Vagina (tissue), 2 donors: ENCODE measurements at regions not wholly inside any gene's neighbourhood (a gene's known extent, or its start where the extent isn't known, plus 50 kb on each side); places are given as distances from the start of the nearest gene placed in this dataset.

ENCODE experiments used
- DNase-seq, 2 donors: peaks; one replicate each; pipeline ENCODE4 v3.0.0-alpha.2; 2017; ENCODE audit errors: extremely low spot score in 2 of 2
- H3K27ac ChIP-seq: fragments of 200-600 bp; sonication (generic); one replicate; pipeline ENCODE4 v1.5.1; 2019
- H3K27me3 ChIP-seq: fragments of 200-600 bp; sonication (generic); one replicate; pipeline ENCODE4 v1.5.1; 2019
- H3K36me3 ChIP-seq, 2 donors: fragments of 200-600 bp; sonication (generic); one replicate each; pipeline ENCODE4 v1.5.1; 2017 to 2019
- H3K4me1 ChIP-seq: fragments of 200-600 bp; sonication (generic); one replicate; pipeline ENCODE4 v1.5.1; 2019
- H3K4me3 ChIP-seq, 2 donors: fragments of 200-600 bp; sonication (generic); 1 replicate in 1 of 2; 2 replicates in 1 of 2; pipeline ENCODE4 v1.5.1; 2016 to 2019
- H3K9me3 ChIP-seq: fragments of 200-600 bp; sonication (generic); one replicate; pipeline ENCODE4 v1.5.1; 2019
- POLR2A ChIP-seq, 2 donors: fragments of 450-650 bp; IDR thresholded peaks; one replicate each; pipeline ENCODE4 v1.6.1; 2017; ENCODE audit warnings: antibody characterized with exemption in 2 of 2, mild to moderate bottlenecking in 2 of 2, moderate library complexity in 2 of 2
- POLR2AphosphoS5 ChIP-seq, 2 donors: sonication (generic); formaldehyde crosslinking; IDR thresholded peaks; one replicate each; pipeline ENCODE4 v1.9.0; 2017; ENCODE audit warnings: antibody characterized with exemption in 2 of 2, mild to moderate bottlenecking in 2 of 2, low read depth in 1 of 2; ENCODE audit not compliant: insufficient read depth in 1 of 2
- intact Hi-C: fragments of 100-400 bp; cut with DNase I; formaldehyde crosslinking; loops from one replicate; pipeline ENCODE4 v1.15.1; 2023
- TF ChIP-seq, protein P1 (sequence below), 3 experiments: fragments of 450-650 bp in 2 of 3; fragments of 200-600 bp in 1 of 3; sonication (generic) in 1 of 3; IDR thresholded peaks; one replicate each; pipeline ENCODE4 v1.5.1; 2017 to 2019; ENCODE audit warnings: antibody characterized with exemption in 3 of 3, mild to moderate bottlenecking in 2 of 3, moderate library complexity in 2 of 3

DNA sequence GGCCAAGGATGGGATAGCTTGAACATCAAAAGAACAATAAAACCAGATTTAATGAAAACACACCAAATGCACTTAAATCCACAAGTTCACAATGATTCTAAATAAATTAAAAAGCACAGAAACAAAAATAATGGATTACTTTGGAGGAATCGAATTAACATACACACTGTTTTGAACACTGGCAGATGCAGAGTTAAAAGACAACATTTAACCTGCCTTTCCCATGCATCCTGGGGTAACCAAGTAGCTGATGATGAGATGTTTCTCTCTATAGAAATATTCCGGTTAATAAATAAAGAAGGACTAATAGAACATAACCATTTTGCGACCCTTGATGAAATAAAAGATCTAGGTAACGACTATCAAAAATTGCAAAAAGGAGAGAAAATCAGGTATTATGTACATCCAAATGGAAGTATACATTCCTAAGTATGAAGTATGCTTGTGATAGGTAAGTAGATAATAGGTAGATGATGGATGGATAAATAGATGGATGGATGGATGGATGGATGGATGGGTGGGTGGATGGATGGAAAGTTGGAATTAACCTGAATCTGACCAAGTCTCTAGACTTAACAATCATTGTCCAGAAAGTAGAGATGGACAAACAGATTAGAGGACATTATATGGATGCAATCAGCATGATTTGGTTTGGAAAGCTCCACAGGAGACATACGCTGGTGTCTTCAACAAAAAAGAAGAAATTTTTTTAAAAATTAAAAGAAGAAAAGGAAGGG is 57.4 kb upstream of the MYCN start:
- Histone ChIP-seq H3K4me1 (no peaks in the 10 kb centered on the region), H3K36me3 (no peaks in the 10 kb centered on the region), H3K27me3 (no peaks in the 10 kb centered on the region), H3K4me3 (no peak overlapping the region), H3K9me3 (no peaks in the 10 kb centered on the region), H3K27ac (no peak overlapping the region)
- no peak for DNase-seq
- intact Hi-C loops, result no loop called here
- TF ChIP-seq, protein P1, sequence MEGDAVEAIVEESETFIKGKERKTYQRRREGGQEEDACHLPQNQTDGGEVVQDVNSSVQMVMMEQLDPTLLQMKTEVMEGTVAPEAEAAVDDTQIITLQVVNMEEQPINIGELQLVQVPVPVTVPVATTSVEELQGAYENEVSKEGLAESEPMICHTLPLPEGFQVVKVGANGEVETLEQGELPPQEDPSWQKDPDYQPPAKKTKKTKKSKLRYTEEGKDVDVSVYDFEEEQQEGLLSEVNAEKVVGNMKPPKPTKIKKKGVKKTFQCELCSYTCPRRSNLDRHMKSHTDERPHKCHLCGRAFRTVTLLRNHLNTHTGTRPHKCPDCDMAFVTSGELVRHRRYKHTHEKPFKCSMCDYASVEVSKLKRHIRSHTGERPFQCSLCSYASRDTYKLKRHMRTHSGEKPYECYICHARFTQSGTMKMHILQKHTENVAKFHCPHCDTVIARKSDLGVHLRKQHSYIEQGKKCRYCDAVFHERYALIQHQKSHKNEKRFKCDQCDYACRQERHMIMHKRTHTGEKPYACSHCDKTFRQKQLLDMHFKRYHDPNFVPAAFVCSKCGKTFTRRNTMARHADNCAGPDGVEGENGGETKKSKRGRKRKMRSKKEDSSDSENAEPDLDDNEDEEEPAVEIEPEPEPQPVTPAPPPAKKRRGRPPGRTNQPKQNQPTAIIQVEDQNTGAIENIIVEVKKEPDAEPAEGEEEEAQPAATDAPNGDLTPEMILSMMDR (IDR thresholded peaks at IDR 0.05), result no peak
- TF ChIP-seq POLR2A (IDR thresholded peaks at IDR 0.05) (no peak), POLR2AphosphoS5 (IDR thresholded peaks at IDR 0.05; ENCODE audit: insufficient read depth in 1 of 2, low read depth in 1 of 2) (no peak)

DNA sequence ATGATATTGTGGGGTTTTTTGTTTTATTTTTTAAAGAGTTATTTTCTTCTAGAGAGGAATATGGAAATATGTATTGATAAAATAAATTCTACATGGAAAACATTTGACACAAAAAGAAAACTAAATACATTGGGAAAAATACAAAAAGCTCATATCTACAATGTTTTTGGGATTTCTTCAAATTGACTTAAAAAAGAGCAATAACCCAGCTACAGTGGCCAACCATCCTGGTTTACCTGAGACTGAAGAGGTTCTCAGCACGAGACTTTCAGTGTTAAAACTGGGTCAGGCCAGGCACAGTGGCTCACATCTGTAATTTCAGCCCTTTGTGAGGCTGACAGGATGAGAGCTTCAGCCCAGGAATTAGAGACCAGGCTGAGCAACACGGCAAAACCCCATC is 56.7 kb upstream of the MYCN start:
- Histone ChIP-seq H3K36me3 (no peaks in the 10 kb centered on the region), H3K4me3 (no peak overlapping the region)
- intact Hi-C loops, result no loop called here

DNA sequence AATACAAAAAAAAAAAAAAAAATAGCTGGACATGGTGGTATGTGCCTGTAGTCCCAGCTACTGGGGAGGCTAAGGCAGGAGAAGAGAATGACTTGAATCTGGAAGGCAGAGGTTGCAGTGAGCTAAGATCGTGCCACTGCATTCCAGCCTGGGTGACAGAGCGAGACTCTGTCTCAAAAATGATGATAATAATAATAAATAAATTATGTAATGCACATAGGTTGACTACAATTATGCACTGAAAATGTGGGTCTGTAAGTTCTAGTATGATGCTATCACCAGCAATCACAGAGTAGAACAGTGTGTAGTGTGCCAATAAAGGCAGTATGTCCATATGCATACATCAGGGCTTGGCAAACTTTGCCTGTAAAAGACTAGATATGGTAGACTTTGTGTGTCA is 55.6 kb upstream of the MYCN start:
- Histone ChIP-seq H3K27ac (no peak overlapping the region), H3K4me1 (no peaks in the 10 kb centered on the region)
- intact Hi-C loops, result no loop called here

More for the DNA sequence above, 56.7 kb upstream of the MYCN start:
- TF ChIP-seq, protein P1 (IDR thresholded peaks at IDR 0.05), result no peak
- TF ChIP-seq POLR2A (IDR thresholded peaks at IDR 0.05), result no peak
- no peak for TF ChIP-seq POLR2AphosphoS5 (IDR thresholded peaks at IDR 0.05; ENCODE audit: insufficient read depth in 1 of 2, low read depth in 1 of 2)
- Histone ChIP-seq H3K27me3 (no peaks in the 10 kb centered on the region), H3K4me1 (no peaks in the 10 kb centered on the region), H3K27ac (no peak overlapping the region), H3K9me3 (no peaks in the 10 kb centered on the region)
- no peak for DNase-seq

DNA sequence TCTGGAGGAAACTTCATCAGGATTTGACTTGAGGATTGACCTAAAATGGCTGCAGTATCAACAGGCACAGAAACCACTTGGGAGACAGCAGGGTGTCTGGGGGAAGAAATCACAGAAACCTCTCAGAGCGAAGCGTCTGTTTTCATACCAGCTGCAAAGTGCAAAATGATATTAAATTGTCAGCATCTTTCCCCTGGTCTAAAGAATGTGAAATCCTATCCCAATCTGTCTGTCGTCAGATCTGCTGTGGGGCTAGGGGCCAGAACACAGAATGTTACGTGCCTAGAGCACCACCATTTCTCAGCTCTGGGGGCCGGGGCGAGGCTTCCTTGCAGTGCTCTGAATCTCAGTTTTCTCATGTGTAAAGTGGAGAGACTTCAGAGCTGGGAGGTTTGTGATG is 54.1 kb upstream of the MYCN start:
- H3K27ac ChIP-seq, result no peak overlapping the region
- no peaks in the 10 kb centered on the region for H3K27me3 ChIP-seq
- no peaks in the 10 kb centered on the region for H3K36me3 ChIP-seq
- no peak overlapping the region for H3K4me3 ChIP-seq
- no peaks in the 10 kb centered on the region for H3K9me3 ChIP-seq
- TF ChIP-seq POLR2A (IDR thresholded peaks at IDR 0.05) (no peak), POLR2AphosphoS5 (IDR thresholded peaks at IDR 0.05; ENCODE audit: insufficient read depth in 1 of 2, low read depth in 1 of 2) (no peak)
- TF ChIP-seq, protein P1 (IDR thresholded peaks at IDR 0.05), result no peak
- no peak for DNase-seq
- intact Hi-C loops, result no loop called here
- no peaks in the 10 kb centered on the region for H3K4me1 ChIP-seq

More for the DNA sequence above, 55.6 kb upstream of the MYCN start:
- no peaks in the 10 kb centered on the region for H3K9me3 ChIP-seq
- H3K36me3 ChIP-seq, result no peaks in the 10 kb centered on the region
- no peaks in the 10 kb centered on the region for H3K27me3 ChIP-seq
- DNase-seq, result no peak
- TF ChIP-seq, protein P1 (IDR thresholded peaks at IDR 0.05), result no peak
- TF ChIP-seq POLR2AphosphoS5 (IDR thresholded peaks at IDR 0.05; ENCODE audit: insufficient read depth in 1 of 2, low read depth in 1 of 2) (no peak), POLR2A (IDR thresholded peaks at IDR 0.05) (no peak)
- H3K4me3 ChIP-seq, result no peak overlapping the region

DNA sequence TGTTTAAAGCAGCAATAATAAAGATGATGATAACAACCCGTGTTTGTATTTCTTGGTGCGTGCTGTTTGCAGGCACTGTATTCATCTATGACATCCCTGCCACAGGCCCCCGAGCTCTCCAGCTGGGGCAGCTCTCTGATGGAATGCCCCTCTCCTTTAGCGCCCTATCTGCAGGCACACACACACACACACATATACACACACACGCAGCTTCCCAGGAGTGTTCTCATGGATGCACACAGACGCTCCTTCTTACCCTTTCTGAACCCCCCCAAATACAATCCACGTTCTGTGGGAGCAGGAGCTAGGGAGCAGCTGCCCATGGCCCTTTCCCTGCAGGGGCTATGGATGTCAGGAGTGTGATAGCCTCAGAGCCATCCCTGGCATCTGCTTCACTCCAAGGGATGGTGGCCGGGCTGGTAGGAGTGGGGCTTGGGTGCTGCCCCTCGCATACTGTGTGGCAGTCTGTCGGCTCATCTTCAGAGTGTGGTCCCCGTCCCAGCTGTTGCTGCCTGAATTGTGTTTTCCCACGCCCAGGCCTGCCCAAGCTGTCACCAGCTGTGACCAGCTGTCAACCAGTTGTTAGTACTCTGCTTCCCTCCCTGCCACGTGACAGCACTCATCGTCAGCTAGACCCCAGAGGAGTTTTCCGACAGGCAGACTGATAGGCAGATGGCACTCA is 50.8 kb upstream of the MYCN start:
- Histone ChIP-seq H3K4me3 (no peak overlapping the region), H3K4me1 (no peaks in the 10 kb centered on the region), H3K27me3 (no peaks in the 10 kb centered on the region), H3K9me3 (no peaks in the 10 kb centered on the region), H3K27ac (no peak overlapping the region), H3K36me3 (no peaks in the 10 kb centered on the region)
- TF ChIP-seq POLR2AphosphoS5 (IDR thresholded peaks at IDR 0.05; ENCODE audit: insufficient read depth in 1 of 2, low read depth in 1 of 2) (no peak), POLR2A (IDR thresholded peaks at IDR 0.05) (no peak)
- TF ChIP-seq, protein P1 (IDR thresholded peaks at IDR 0.05), result no peak
- intact Hi-C loops, result no loop called here
- no peak for DNase-seq
